H9 (cell line): ENCODE measurements at regions not wholly inside any gene's neighbourhood (a gene's known extent, or its start where the extent isn't known, plus 50 kb on each side); places are given as distances from the start of the nearest gene placed in this dataset.

Experiments
- DNase-seq: peaks from one replicate; pipeline ENCODE4 v3.0.0-alpha.2; 2017
- H2AFZ ChIP-seq: one replicate; pipeline ENCODE4 v1.6.1; 2013; ENCODE audit warnings: mild to moderate bottlenecking, low read length, control low read depth, moderate library complexity
- H2AK5ac ChIP-seq: 2 replicates; pipeline ENCODE4 v1.6.1; 2013; ENCODE audit warnings: low read length, control low read depth, mixed read lengths; ENCODE audit not compliant: insufficient read length
- H2BK120ac ChIP-seq: one replicate; pipeline ENCODE4 v1.6.1; 2013; ENCODE audit warnings: low read depth, mild to moderate bottlenecking, low read length, control low read depth, inconsistent platforms; ENCODE audit not compliant: poor library complexity, severe bottlenecking
- H2BK12ac ChIP-seq: 2 replicates; pipeline ENCODE4 v1.6.1; 2013; ENCODE audit warnings: low read length, control low read depth, mixed read lengths, low read depth; ENCODE audit not compliant: insufficient read length
- H2BK15ac ChIP-seq: 2 replicates; pipeline ENCODE4 v1.6.1; 2013; ENCODE audit warnings: low read depth, low read length, control low read depth
- H2BK20ac ChIP-seq: one replicate; pipeline ENCODE4 v1.6.1; 2013; ENCODE audit warnings: low read depth, mild to moderate bottlenecking, low read length, control low read depth, inconsistent platforms; ENCODE audit not compliant: poor library complexity, severe bottlenecking
- H2BK5ac ChIP-seq: 2 replicates; pipeline ENCODE4 v1.6.1; 2013; ENCODE audit warnings: low read length, control low read depth, mixed read lengths; ENCODE audit not compliant: insufficient read length
- H3K14ac ChIP-seq: 2 replicates; pipeline ENCODE4 v1.6.1; 2013; ENCODE audit warnings: low read length, control low read depth; ENCODE audit not compliant: insufficient read depth
- H3K18ac ChIP-seq: 2 replicates; pipeline ENCODE4 v1.6.1; 2013; ENCODE audit warnings: low read depth, mild to moderate bottlenecking, mixed read lengths, low read length, control low read depth; ENCODE audit not compliant: insufficient read length
- H3K23ac ChIP-seq: 2 replicates; pipeline ENCODE4 v1.6.1; 2013; ENCODE audit warnings: low read length, control low read depth, mixed read lengths, low read depth; ENCODE audit not compliant: insufficient read length
- H3K23me2 ChIP-seq: 2 replicates; pipeline ENCODE4 v1.6.1; 2013; ENCODE audit warnings: low read depth, mild to moderate bottlenecking, mixed read lengths, low read length, control low read depth; ENCODE audit not compliant: insufficient read length, poor library complexity, severe bottlenecking
- H3K27ac ChIP-seq: 2 replicates; pipeline ENCODE4 v1.5.1; 2013; ENCODE audit warnings: low read length, control low read depth, mixed read lengths, low read depth; ENCODE audit not compliant: insufficient read length
- H3K27me3 ChIP-seq: 2 replicates; pipeline ENCODE4 v1.6.1; 2013; ENCODE audit warnings: low read length, control low read depth, inconsistent platforms; ENCODE audit not compliant: insufficient read depth
- H3K4ac ChIP-seq: 2 replicates; pipeline ENCODE4 v1.6.1; 2013; ENCODE audit warnings: low read depth, mild to moderate bottlenecking, control low read depth, inconsistent platforms, low read length, moderate library complexity
- H3K4me1 ChIP-seq: 2 replicates; pipeline ENCODE4 v1.6.1; 2013; ENCODE audit warnings: low read length, control low read depth, inconsistent platforms; ENCODE audit not compliant: insufficient read depth
- H3K4me2 ChIP-seq: 2 replicates; pipeline ENCODE4 v1.6.1; 2013; ENCODE audit warnings: low read length, control low read depth, mixed read lengths; ENCODE audit not compliant: insufficient read length, insufficient read depth
- H3K56ac ChIP-seq: 2 replicates; pipeline ENCODE4 v1.6.1; 2013; ENCODE audit warnings: low read depth, mild to moderate bottlenecking, mixed read lengths, low read length, control low read depth; ENCODE audit not compliant: insufficient read length
- H3K79me1 ChIP-seq: 2 replicates; pipeline ENCODE4 v1.6.1; 2013; ENCODE audit warnings: low read depth, mild to moderate bottlenecking, moderate library complexity, low read length, control low read depth, inconsistent platforms; ENCODE audit not compliant: insufficient read depth, poor library complexity, severe bottlenecking
- H3K79me2 ChIP-seq: 2 replicates; pipeline ENCODE4 v1.6.1; 2013; ENCODE audit warnings: low read length, control low read depth, inconsistent platforms; ENCODE audit not compliant: insufficient read depth
- H3K9ac ChIP-seq: 2 replicates; pipeline ENCODE4 v1.6.1; 2013; ENCODE audit warnings: low read length, control low read depth, mixed read lengths; ENCODE audit not compliant: insufficient read length; ENCODE audit errors: extremely low read depth
- H3K9me3 ChIP-seq: one replicate; pipeline ENCODE4 v1.6.1; 2013; ENCODE audit warnings: low read depth, low read length, inconsistent platforms; ENCODE audit not compliant: control insufficient read depth
- H3T11ph ChIP-seq: one replicate; pipeline ENCODE4 v1.6.1; 2013; ENCODE audit warnings: mild to moderate bottlenecking, low read length, control low read depth, inconsistent platforms
- H4K20me1 ChIP-seq: one replicate; pipeline ENCODE4 v1.6.1; 2013; ENCODE audit not compliant: control insufficient read depth, insufficient read length, insufficient read depth
- H4K5ac ChIP-seq: 2 replicates; pipeline ENCODE4 v1.6.1; 2013; ENCODE audit warnings: low read depth, mild to moderate bottlenecking, mixed read lengths, low read length, control low read depth; ENCODE audit not compliant: insufficient read length
- H4K8ac ChIP-seq: replicated peaks from 2 replicates; pipeline ENCODE4 v1.6.1; 2013; ENCODE audit warnings: low read length, control low read depth, mixed read lengths, low read depth; ENCODE audit not compliant: insufficient read length
- H4K91ac ChIP-seq: 2 replicates; pipeline ENCODE4 v1.6.1; 2013; ENCODE audit warnings: low read depth, mild to moderate bottlenecking, moderate library complexity, mixed read lengths, low read length, control low read depth; ENCODE audit not compliant: insufficient read length
- H3K27ac Mint-ChIP-seq, 3 experiments: 2 replicates in 2 of 3; 3 replicates in 1 of 3; pipeline ENCODE4 v1.8.0; 2020 to 2021; ENCODE audit warnings: mixed read lengths in 3 of 3, mild to moderate bottlenecking in 1 of 3, moderate library complexity in 1 of 3
- H3K27me3 Mint-ChIP-seq: 2 replicates; pipeline ENCODE4 v1.8.0; 2021; ENCODE audit warnings: low read depth, mild to moderate bottlenecking, moderate library complexity, mixed read lengths
- H3K36me3 Mint-ChIP-seq, 3 experiments: 2 replicates in 2 of 3; 3 replicates in 1 of 3; pipeline ENCODE4 v1.8.0; 2020 to 2021; ENCODE audit warnings: low read depth in 3 of 3, mixed read lengths in 3 of 3; ENCODE audit not compliant: insufficient read depth in 1 of 3
- H3K4me1 Mint-ChIP-seq, 2 experiments: 2 replicates each; pipeline ENCODE4 v1.8.0; 2020; ENCODE audit warnings: mixed read lengths in 2 of 2
- H3K4me3 Mint-ChIP-seq, 2 experiments: 2 replicates in 1 of 2; 3 replicates in 1 of 2; pipeline ENCODE4 v1.8.0; 2020 to 2021; ENCODE audit warnings: mild to moderate bottlenecking in 2 of 2, mixed read lengths in 2 of 2, moderate library complexity in 1 of 2
- H3K9me3 Mint-ChIP-seq, 2 experiments: 2 replicates in 1 of 2; 3 replicates in 1 of 2; pipeline ENCODE4 v1.8.0; 2020; ENCODE audit warnings: mild to moderate bottlenecking in 2 of 2, mixed read lengths in 2 of 2, moderate library complexity in 1 of 2
- CTCF ChIP-seq: fragments of 200-600 bp; sonication (generic); conservative IDR thresholded peaks from 3 replicates; pipeline ENCODE4 v1.8.0; 2021; ENCODE audit warnings: antibody characterized with exemption, mild to moderate bottlenecking
- WGBS: extraction: QIAGEN DNeasy Blood & Tissue Kit; methylation state at CpG from one replicate; pipeline ENCODE4 v1.1.7; 2013; ENCODE audit warnings: missing lambda C conversion rate, low lambda C conversion rate, mixed read lengths; ENCODE audit not compliant: insufficient read length; ENCODE audit errors: extremely low coverage; 5-methylcytosine and 5-hydroxymethylcytosine counted together

GRCh38 chr17:77862890-77863813 lies 95.4 kb upstream of the TNRC6C start:
- H2BK5ac ChIP-seq, result no peak overlapping the region
- no peak overlapping the region for H2AK5ac ChIP-seq
- H3K4me1 Mint-ChIP-seq, result peaks cover 15 to 25% of the 10 kb centered on the region in 2 experiments
- no peaks in the 10 kb centered on the region for H3K23me2 ChIP-seq
- H4K20me1 ChIP-seq, result no peaks in the 10 kb centered on the region
- no peak overlapping the region for H3K4me3 Mint-ChIP-seq
- H3K79me1 ChIP-seq, result no peaks in the 10 kb centered on the region
- no peak overlapping the region for H3K27ac ChIP-seq
- no peak overlapping the region; the same call in 1 of the 2 replicates for H3K14ac ChIP-seq
- H4K91ac ChIP-seq, result no peak overlapping the region
- no peak overlapping the region for H3K23ac ChIP-seq
- no peak overlapping the region for H3K4ac ChIP-seq
- H3K4me2 ChIP-seq, result no peak overlapping the region
- H3K27me3 Mint-ChIP-seq, result peaks cover 20% of the 10 kb centered on the region
- H4K8ac ChIP-seq, result no peak overlapping the region
- WGBS, result no CpG with 5 or more reads among the region's 14 CpGs
- H3T11ph ChIP-seq, result no peak overlapping the region
- H2BK15ac ChIP-seq, result no peak overlapping the region
- no peak overlapping the region for H3K56ac ChIP-seq
- H3K9me3 ChIP-seq, result no peaks in the 10 kb centered on the region
- H3K27ac Mint-ChIP-seq, result no peak overlapping the region
- TF ChIP-seq CTCF, result no peak
- H3K18ac ChIP-seq, result no peak overlapping the region
- H2BK20ac ChIP-seq, result no peak overlapping the region
- no peaks in the 10 kb centered on the region for H3K9me3 Mint-ChIP-seq
- no peak for DNase-seq
- no peak overlapping the region for H2BK12ac ChIP-seq
- no peak overlapping the region for H2BK120ac ChIP-seq
- H2AFZ ChIP-seq, result no peak overlapping the region
- no peaks in the 10 kb centered on the region for H3K79me2 ChIP-seq
- no peaks in the 10 kb centered on the region for H3K4me1 ChIP-seq
- H4K5ac ChIP-seq, result no peak overlapping the region
- no peak overlapping the region for H3K9ac ChIP-seq
- H3K27me3 ChIP-seq, result no peaks in the 10 kb centered on the region
- no peaks in the 10 kb centered on the region for H3K36me3 Mint-ChIP-seq
